Stimulated activated naive CD4-positive, alpha-beta T cell treated with Interleukin-2 at 50 U/mL for 16 hours (primary cell): ENCODE measurements at regions not wholly inside any gene's neighbourhood (a gene's known extent, or its start where the extent isn't known, plus 50 kb on each side); places are given as distances from the start of the nearest gene placed in this dataset.

Experiments
- DNase-seq: peaks from one replicate; lab custom pipeline; 2025; lab: John Stamatoyannopoulos, UW

DNA sequence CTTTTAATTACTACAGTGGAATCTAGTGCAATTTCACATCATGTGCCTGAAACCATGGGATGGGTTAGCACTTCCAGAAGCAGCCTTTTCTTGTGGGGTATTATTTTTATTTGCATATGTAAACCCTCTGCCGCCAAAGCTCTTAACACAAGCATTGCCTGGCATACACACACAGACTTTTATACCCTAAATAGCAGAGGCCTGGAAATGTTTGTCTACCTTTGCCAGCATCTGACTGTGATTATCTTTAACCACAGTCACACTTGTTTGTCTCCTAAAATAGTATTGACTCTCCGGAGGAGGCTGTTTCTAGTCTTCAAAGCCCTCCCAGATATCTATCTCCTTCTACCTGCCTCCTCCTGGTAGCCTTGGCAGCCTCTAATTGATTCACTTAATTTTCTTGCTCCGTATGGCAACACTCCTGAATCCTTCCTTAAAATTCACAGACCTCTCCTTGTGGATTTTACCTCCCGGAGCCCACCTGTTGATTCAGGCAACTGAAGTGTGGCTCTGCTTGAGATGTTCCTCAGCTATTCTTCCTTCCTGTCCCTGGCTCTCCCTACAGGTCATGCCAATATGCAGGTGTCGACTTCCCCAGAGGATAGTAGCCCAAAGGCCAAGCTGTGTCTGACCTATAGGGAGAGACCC is 127.1 kb upstream of the UMPS start:
- DNase-seq: no peak

DNA sequence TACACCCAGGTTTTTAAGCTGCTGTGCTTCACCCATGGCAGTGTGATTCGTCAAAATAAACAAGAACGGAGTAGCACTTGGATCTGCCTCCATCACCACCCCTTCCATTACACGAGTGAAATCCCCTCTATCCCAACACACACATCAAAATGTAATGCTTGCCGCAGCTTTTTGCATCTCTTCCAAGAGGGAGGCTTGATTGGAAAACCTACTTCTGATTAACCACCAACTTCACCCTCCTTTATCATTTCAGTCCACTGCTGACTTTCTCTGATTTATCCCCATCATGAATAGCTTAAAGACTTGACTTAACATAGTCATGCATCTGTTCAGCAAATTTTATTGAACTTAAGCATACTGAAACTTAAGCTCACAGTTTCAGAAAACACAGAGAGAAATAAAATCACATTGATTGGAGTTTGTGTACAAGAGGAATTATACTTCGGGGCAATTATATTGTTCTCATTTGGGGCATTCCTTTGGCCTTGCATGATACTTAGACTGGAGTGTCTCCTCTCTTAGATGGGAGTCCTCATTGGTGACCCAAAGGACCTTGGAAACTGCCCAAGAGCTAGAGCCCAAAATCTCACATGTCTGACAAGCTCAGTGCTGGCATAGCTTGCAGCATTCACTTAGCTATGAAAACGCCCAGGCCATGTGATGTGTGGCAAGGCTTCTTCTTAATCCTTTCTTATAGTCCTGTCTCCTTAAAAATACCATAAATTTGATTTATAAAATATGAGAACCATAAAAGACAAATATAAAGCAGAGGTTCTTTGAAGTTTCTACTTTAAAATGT is 124.3 kb upstream of the UMPS start:
- no peak for DNase-seq

DNA sequence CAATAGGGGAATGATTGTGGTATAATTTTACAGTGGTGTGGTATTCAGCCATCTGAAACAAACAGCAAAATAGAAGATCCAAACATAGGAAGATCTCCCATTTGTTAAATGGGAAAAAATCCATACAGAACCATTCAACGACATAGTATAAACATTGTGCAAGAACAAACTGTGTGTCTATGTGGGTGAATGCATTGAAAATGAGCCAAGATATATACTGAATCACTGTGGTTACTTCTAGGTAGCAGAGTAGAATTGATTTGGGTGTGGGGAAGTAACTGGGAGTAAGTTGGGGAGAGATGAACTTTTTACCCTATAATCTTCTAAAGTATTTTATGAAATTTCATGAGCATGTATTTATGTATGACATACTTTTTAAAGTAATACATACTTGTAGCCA is 123.1 kb upstream of the UMPS start:
- DNase-seq: no peak

DNA sequence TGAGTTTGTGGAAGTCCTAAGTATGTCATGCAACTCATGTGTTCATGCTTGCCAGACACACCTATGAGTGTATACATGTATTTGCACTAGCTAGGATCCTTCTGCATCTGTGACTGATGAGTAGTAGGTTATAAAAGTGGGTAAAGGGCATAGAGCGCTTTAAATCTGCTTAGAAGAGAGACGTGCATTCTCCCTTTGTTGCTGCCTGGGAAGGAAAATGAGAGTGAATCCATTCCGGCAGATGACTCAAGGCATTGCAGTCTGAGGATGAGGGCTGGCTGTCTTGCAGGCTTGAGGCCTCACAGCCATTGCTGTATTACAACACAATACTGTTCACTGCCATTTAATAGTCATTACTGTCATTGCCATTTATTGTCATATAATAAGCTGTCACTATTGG is 120.8 kb upstream of the UMPS start:
- DNase-seq: no peak

DNA sequence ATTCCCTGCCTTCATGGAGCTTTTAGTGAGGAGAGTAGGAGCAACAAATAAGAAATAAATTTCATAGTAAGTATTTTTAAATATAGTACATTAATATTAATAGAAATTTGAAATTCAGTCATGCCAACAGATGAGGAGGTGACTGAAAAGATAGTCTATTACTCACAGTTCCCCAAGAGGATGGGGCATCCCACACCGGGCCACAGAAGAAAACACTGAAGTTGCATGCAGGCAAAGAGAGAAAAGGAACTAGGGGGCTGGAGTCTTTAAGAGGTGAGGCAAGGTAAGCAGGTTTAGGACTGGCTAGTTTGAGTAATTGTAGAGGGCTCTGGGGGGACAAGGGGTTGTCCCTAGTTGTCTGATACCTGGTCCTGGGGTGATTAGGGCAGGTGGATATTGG is 120.1 kb upstream of the UMPS start:
- no peak for DNase-seq

DNA sequence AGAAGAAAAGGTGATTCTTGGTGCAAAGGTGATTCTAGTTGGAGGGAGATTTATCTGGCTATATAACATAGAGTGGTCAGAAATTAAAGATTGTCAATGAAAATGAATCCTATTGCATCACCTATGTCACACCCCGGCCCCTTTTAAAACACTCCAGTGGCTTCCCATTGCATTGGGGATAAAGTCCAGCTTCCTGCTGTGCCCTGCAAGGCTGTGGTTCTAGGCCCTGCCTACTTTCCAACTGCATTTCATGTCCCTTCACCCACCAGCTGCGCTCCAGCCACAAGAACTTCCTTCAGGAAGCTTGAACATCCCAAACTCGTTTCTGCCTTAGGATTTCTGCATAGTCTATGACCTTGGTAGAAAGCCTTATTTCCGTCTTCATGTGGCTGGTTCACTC is 118.7 kb upstream of the UMPS start:
- DNase-seq: no peak

DNA sequence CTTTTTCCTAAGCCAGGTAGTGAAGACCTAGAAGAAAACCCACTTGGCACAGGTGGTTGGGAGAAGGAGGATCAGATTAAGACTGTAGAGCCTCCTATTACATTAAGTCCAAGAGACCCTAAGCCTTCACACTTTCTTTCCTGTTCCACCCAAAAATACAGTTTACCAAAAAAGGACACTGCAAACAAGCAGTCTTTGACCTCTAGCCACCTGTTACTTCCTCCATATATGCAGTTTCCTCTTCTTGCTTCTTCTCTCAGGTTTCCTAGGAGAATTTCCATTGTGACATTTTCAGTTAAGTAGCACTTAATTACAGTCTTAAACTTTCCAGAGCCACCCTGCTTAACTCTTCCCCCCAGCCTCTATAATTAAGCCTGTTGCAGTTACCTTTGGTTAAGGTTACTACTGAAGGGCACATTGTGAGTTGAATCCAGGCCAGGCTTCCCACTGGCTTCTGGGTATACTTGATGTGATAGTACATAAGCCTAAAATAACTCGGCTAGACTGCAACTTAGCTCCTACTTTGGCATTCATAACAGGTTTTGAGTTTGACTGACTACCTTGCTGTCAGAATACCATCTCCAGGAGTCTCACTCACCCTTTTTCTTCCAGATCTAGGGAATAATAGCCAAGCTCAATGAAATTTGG is 114.2 kb upstream of the UMPS start:
- no peak for DNase-seq

DNA sequence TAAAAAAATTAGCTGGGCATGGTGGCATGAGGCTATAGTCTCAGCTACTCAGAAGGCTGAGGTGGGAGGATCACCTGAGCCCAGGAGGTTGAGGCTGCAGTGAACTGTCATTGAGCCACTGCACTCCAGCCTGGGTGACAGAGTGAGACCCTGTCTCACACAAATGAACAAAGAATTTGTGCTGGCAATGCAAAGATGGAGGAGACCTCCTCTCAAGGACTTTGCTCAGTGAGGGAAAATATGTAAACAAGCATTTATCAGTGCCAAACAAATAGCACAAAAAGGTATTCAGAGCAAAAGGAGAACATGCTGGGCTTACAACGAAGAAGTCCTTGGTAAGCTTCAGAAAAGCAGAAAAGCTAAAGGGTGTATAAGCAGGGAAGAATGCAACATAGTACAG is 113.1 kb upstream of the UMPS start:
- DNase-seq: no peak

DNA sequence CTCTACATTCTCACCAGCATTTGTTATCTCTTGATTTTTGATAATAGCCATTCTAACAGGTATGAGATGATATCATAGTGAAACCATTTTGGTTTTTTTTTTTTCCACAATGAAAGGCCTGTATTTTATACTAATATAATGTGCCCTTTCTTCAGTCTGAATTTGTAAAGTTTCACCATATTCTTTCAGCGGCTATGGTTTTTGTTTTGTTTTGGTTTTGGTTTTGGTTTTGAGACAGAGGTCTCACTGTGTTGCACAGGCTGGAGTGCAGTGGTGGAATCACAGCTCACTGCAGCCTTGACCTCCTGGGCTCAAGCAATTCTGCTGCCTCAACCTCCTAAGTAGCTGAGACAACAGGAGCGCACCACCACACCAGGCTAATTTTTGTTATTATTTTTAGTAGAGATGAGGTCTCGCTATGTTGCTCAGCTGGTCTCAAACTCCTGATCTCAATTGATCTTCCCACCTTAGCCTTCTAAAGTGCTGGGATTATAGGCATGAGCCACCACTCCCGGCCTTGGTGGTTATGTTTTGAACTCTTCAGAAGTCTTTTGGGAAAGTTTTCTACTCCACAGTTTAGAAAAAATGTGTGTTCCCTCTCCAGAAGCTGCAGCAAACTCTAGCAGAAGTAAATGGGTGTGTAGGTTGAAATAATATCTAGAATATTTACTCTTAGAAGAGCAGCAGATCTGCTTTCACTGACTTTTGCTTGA is 110.2 kb upstream of the UMPS start:
- DNase-seq: no peak

DNA sequence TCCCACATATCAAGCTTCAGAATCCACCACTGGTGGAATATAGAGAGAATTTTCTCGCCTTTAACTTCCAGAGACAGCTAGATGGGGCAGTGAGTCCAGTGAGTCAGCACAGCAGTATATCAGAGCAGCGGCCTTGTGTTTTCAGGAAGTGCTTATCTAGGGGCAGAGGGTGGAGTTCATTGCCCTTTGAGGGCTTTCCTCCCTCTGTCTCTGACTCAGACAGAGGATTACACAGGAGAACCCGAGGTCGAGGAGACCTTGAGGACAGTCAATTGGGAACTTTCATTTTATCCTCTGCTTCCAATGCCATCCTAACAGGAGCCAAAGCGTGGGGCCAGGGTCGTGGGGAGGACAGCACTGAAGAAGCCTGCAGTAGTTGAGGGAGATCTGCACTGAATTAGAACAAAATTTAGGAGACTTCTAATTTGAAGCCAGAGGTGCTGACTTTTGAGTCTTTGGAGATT is 109.6 kb upstream of the UMPS start:
- DNase-seq: no peak

DNA sequence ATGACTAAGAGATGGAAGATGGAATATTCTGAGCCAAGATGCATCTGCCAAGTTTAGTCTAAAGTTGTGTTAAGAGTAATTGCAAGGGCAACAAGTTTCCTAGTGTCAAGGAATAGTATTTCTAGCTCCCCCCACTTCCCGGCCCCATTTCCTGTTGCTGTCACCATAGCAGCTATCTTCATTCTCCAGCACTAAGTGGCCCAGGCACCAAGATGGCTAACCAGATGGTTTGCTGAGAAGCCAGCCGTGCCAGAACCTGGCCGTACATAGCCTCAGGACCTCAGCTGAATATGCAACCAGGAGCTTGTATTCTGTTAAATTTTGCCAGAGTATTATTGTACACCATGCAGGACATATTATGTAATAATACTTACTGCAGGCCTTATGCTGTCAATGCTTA is 108.8 kb upstream of the UMPS start:
- DNase-seq: no peak

DNA sequence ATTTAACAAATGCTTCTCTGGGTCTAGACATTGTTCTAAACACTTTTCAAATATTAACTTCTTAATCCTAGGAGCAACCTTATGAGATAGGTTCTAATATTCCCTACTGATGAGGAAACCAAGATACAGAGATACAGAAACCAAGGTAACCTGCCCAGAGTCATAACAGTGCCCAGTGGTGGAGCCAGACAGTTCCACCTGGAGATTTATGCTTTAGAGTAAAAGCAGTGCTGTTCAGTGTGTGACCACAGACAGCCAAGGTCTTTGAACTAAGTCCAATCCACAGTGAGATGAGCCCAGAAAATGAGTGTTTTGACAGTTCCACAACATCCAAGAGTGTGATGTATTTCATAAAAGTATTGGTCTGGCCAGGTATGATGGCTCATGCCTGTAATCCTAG is 105.2 kb upstream of the UMPS start:
- DNase-seq: no peak

DNA sequence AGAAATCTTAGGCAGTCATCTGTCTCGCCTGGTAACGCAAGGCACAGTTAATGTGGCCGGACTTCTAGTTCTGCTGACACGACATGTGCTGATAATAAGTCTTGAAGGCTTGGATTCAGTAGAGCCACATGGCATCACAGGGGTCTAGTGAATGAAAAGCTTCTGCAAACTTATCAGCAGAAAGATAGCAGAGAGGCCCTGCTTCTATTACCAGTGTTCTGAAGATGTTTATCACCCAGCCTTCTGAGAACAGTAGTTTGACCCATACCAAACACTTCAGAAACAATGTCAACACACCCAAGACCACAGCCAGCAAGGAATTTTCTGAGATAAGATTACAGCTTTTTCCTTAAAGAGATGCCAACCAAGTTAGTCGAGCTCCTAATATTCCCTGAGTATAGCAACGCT is 102.7 kb upstream of the UMPS start:
- no peak for DNase-seq

DNA sequence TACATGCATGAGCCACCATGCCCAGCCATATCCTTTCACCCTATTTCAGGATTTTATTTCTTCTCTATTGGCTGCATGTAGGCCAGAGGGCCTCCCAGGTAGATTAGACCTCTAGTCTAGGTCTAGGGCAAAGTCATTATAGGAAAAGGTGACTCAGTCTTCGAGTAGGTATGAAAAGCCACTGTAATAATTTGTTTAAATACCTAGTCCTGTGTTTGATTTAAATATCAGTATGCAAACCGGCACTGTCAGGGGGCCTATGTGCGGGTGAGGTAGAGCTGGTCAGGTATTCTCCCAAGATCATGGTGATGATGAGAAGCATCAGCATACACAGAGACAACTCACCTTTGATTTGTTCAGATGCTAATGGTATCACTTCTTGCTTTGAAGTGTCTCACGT is 101.4 kb upstream of the UMPS start:
- no peak for DNase-seq

DNA sequence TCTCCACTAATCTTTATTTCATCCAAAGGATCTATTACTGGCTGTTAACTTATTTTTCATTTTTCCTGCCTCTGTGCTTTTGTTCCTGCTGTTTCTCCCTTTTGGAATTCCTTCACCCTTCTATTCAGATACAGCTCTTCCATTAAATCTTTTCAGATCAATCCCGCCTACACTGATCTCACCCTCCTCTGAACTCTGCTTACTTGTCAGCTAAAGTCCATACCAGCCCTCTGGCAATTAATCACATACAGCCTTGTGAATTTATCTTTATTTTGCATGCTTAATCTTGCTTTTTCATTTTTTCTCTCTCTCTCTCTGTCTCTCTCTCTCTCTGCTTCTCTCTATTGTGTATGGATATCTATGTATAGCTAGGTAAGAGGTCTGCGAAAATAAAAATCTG is 100.8 kb upstream of the UMPS start:
- DNase-seq: no peak

DNA sequence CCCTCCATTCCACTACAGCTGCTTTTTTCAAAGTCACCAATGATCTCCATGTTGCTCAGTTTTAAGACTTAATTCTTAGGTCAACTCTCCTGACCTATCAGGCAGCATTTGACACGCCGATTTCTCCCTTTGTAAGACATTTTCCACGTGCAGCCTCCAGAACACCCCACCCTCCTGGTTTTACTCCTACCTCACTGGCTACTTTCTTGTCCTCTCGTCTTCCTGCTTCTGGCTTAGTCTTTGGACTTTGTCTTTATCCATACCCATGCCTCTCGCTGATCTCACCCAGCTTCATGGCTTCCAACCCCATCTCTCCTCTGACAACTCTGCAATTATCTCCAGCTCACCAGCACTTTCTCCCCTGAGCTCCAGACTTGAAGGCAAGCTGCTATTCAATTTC is 99.3 kb upstream of the UMPS start:
- no peak for DNase-seq

DNA sequence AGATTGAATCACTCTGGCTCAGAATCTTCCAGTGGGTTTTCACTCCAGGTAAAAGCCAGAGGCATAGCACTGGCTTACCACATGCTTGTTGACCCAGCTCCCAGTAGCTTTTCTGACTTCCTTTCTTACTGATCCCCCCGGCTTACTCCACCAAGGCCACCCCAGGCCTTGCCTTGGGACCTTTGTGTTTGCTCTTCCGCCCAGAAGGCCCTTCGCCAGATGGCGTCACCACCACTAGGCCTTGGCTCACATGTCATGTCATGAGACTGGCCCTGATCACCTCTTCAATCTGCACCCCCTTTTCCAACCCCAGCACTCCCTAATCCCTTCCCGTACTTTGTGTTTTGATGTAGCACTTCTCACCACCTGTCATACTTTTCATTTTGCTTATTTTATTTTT is 98.5 kb upstream of the UMPS start:
- DNase-seq: no peak

DNA sequence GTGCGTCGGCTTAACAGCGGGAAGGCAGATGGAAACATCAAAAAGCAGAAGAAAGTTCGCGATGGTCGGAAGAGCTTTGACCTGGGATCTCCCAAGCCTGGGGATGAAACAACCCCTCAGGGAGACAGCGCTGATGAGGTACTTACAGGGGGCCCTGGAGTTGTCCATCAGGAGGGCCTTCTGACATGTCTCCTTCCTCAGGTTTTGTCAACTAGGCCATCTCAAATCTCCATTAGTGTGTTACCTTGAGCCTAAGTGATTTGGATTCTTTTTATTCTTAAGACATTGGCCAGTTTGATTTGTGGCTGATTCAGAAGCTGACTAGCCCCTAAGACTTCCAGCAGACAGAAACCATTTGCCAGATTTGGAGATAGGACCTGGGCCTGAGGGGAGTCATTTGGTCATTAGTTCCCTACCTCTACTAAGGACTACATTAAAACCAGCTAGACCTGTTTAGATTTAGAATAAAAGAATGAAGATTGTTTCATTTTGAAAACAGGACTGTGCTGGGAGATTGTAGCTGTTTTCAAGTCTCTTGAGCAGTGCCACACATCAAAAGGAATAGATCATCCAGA is 97.6 kb upstream of the UMPS start:
- DNase-seq: no peak

DNA sequence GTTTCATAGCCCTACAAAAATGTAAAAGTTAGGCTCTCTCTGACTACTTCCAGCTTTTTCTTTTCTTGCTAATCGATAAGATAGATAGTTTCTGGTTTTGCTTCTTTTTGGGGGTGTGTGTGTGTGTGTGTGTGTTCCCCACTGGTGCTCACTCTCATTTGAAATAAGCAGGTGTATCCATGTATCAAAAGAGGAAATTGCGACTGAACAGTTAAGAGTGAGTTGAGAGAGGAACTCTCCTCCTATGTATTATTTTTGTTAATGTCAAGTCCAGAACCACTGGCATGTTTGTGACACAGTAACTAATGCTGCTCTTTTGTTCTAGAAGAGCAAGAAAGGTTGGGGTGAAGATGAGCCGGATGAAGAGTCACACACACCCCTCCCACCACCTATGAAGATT is 96.7 kb upstream of the UMPS start:
- DNase-seq: no peak

DNA sequence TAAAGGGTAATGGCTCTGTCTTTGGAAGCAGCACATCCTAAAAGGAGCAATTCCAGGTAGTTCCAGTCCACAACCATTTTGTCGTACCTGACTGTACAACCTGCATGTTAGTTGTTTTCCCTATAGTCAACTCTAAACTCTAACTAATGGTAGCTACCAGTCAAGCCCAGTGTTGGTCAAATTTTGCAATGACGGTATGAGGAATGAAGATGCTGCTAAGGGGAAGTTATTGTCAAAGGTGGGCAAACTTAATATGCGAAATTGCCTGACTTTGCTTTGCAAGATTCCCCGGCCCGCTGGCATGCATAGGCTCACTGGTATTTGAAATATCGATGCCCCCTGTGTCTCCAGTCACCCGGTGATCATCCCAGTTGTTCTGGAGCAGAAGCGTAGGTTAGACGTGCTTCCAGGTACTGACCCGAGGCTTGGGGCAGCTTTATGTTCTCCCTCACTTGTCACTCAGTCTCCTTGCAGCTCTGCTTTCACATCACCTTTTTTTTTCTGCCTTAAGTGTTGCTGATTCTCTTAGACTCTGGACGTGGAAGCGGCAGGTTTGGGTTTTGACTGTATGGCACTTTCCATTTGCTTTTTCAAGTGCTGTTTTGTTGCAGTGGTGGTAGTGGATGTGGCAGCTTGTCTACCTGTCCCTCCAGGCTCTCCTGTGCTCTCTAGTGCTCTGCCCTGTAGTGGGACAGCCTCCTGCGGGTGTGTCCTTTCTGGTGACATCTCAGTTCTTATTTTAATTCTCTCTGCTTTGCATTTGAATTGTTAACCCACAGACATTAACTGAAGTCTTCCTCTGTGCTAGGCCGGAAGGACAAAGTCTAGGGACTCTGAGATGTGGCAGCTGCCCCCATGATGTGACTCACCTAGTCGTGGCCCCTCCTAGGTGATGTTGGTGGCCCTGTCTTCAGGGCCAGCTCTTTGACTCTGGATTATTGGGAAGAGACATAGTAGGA is 95.8 kb upstream of the UMPS start:
- DNase-seq: no peak

DNA sequence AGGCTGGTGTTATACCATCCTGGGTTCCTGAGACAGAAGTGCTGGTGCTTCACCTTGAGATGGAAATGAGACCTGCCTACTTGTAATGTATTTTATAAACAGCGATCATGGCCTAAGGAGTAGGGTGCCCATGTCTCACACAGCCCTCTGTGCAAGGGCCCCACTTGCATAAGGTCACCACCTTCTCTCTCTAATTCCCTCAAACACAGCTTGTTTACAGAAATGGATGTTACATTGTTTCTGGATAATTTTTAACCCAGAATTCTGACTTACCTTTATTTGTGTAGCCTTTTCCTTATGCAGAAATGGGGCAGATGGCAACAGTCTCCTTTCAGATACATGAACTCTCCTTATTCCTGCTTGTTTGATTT is 95.1 kb upstream of the UMPS start:
- DNase-seq: no peak
